Loucy (cell line): ENCODE measurements at regions not wholly inside any gene's neighbourhood (a gene's known extent, or its start where the extent isn't known, plus 50 kb on each side); places are given as distances from the start of the nearest gene placed in this dataset.

Experiments
- H2AFZ ChIP-seq: fragments of 200-600 bp; sonication (generic); 2 replicates; pipeline ENCODE4 v1.6.0; 2016; ENCODE audit warnings: antibody characterized with exemption, mild to moderate bottlenecking, low read length, moderate library complexity
- H3F3A ChIP-seq: fragments of 200-600 bp; 2 replicates; pipeline ENCODE4 v1.6.0; 2016; ENCODE audit warnings: antibody characterized with exemption, low read depth, mild to moderate bottlenecking
- H3K27me3 ChIP-seq: fragments of 200-600 bp; sonication (generic); 2 replicates; pipeline ENCODE4 v1.6.1; 2014; ENCODE audit warnings: low read length, mild to moderate bottlenecking; ENCODE audit not compliant: insufficient read depth, poor library complexity, severe bottlenecking
- H3K36me3 ChIP-seq: fragments of 200-600 bp; sonication (generic); 2 replicates; pipeline ENCODE4 v1.6.1; 2016; ENCODE audit warnings: low read length; ENCODE audit not compliant: insufficient read depth
- H3K4me1 ChIP-seq: fragments of 200-600 bp; sonication (generic); 2 replicates; pipeline ENCODE4 v1.5.1; 2014; ENCODE audit warnings: low read length, mild to moderate bottlenecking; ENCODE audit not compliant: insufficient read depth, poor library complexity, severe bottlenecking
- H3K4me2 ChIP-seq: fragments of 200-600 bp; sonication (generic); 2 replicates; pipeline ENCODE4 v1.6.0; 2014; ENCODE audit warnings: antibody characterized with exemption, low read length, low read depth, mild to moderate bottlenecking; ENCODE audit not compliant: poor library complexity, severe bottlenecking
- H3K4me3 ChIP-seq: fragments of 200-600 bp; sonication (generic); 2 replicates; pipeline ENCODE4 v1.5.1; 2014; ENCODE audit warnings: low read length, mild to moderate bottlenecking, mixed read lengths; ENCODE audit not compliant: poor library complexity, severe bottlenecking
- H3K79me2 ChIP-seq: fragments of 200-600 bp; sonication (generic); 2 replicates; pipeline ENCODE4 v1.6.1; 2014; ENCODE audit warnings: low read length; ENCODE audit not compliant: insufficient read depth
- H3K9ac ChIP-seq: fragments of 200-600 bp; sonication (generic); 2 replicates; pipeline ENCODE4 v1.6.0; 2014; ENCODE audit warnings: mild to moderate bottlenecking, low read depth, low read length, moderate library complexity; ENCODE audit not compliant: poor library complexity, severe bottlenecking
- H3K9me2 ChIP-seq: fragments of 200-600 bp; sonication (generic); replicated peaks from 2 replicates; pipeline ENCODE4 v1.6.1; 2016; ENCODE audit warnings: low read depth, low read length, mixed read lengths
- H3K9me3 ChIP-seq: fragments of 200-600 bp; sonication (generic); 2 replicates; pipeline ENCODE4 v1.6.1; 2014; ENCODE audit warnings: mild to moderate bottlenecking, antibody characterized with exemption, low read length, low read depth; ENCODE audit not compliant: insufficient read depth
- H4K20me1 ChIP-seq: fragments of 200-600 bp; sonication (generic); 2 replicates; pipeline ENCODE4 v1.6.0; 2014; ENCODE audit warnings: antibody characterized with exemption, low read length, mild to moderate bottlenecking; ENCODE audit not compliant: insufficient read depth, poor library complexity, severe bottlenecking
- EZH2phosphoT487 ChIP-seq: fragments of 200-600 bp; IDR thresholded peaks from 2 replicates; pipeline ENCODE4 v1.6.1; 2018; ENCODE audit warnings: antibody characterized with exemption, mild to moderate bottlenecking, moderate library complexity, borderline replicate concordance
- TF ChIP-seq, protein P1 (sequence below): fragments of 200-600 bp; sonication (generic); conservative IDR thresholded peaks from 2 replicates; pipeline ENCODE4 v1.5.1; 2014; ENCODE audit warnings: mild to moderate bottlenecking, antibody characterized with exemption, low read length

DNA sequence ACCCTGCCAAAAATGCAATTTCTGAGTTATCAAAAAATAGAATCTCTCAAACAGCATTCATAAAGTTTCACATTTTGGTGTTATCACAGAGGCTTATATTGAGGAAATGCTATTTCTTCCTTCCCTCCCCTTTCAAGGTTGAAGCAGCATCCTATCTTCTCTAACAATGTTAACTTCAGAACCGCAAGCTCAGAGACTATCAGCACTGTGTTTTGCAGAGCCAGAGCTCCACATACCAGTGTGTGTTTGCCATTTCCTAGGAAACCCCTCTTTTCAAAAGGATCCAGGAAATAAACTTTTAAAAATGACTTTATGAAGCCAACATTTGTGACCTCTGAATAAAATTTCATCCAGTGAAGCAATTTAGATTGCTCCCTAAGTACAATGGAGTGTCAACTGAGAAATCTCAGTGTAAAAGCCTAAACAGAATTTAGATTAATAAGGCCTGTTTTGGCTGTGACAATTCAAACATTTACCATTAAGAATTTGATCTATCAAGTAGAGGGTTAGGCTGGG, 332.6 kb downstream of the NOVA1 start:
- H3K36me3 ChIP-seq = no peaks in the 10 kb centered on the region
- no peaks in the 10 kb centered on the region for H3K9me3 ChIP-seq
- H3K27me3 ChIP-seq = no peaks in the 10 kb centered on the region
- H3K9ac ChIP-seq = no peak overlapping the region
- H3K4me2 ChIP-seq = no peak overlapping the region
- TF ChIP-seq, protein P1, sequence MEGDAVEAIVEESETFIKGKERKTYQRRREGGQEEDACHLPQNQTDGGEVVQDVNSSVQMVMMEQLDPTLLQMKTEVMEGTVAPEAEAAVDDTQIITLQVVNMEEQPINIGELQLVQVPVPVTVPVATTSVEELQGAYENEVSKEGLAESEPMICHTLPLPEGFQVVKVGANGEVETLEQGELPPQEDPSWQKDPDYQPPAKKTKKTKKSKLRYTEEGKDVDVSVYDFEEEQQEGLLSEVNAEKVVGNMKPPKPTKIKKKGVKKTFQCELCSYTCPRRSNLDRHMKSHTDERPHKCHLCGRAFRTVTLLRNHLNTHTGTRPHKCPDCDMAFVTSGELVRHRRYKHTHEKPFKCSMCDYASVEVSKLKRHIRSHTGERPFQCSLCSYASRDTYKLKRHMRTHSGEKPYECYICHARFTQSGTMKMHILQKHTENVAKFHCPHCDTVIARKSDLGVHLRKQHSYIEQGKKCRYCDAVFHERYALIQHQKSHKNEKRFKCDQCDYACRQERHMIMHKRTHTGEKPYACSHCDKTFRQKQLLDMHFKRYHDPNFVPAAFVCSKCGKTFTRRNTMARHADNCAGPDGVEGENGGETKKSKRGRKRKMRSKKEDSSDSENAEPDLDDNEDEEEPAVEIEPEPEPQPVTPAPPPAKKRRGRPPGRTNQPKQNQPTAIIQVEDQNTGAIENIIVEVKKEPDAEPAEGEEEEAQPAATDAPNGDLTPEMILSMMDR = no peak
- TF ChIP-seq EZH2phosphoT487 = no peak
- no peaks in the 10 kb centered on the region for H3K9me2 ChIP-seq
- no peaks in the 10 kb centered on the region for H3K4me1 ChIP-seq
- no peaks in the 10 kb centered on the region for H4K20me1 ChIP-seq
- H3K4me3 ChIP-seq = no peak overlapping the region
- H2AFZ ChIP-seq = no peak overlapping the region
- no peaks in the 10 kb centered on the region for H3F3A ChIP-seq
- H3K79me2 ChIP-seq = no peaks in the 10 kb centered on the region

DNA sequence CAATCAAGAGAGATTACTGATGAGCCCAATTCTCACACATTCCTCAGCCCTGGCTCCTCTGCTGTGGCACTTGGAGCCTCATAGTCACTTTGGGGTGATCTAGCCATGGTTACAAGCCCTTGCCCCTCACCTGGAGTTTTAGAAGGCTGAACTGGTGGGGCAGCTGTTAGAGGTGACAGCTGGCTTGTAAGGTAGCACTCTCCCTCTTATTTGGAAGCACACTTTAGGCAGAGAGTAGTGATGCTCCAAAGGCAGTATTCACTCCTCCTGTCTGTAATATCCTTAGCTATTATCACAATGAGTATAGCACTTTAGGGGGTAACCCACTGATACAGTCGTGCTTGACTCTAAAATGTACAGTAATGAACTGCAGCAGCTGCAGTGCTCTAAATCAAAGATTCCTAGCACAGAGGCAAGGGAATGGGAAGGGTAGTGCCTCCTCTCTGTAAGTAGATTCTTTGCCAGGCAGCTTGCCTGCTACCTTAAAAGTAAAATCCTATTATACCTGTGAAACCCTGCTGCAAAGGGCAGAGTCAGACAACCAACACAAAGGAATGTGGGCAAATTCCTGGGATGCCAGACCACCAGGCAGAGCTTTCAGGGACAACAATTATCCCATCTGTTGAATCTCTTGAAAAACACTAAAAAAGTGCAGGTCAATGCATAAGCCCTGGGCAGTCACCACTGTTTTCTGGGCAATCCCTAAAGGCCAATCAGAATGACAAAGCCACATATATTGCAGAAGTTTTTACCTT, 336.3 kb downstream of the NOVA1 start:
- Histone ChIP-seq H4K20me1 (no peaks in the 10 kb centered on the region), H2AFZ (no peak overlapping the region), H3K4me1 (no peaks in the 10 kb centered on the region), H3K4me2 (no peak overlapping the region), H3K27me3 (no peaks in the 10 kb centered on the region), H3K36me3 (no peaks in the 10 kb centered on the region), H3F3A (no peaks in the 10 kb centered on the region), H3K9ac (no peak overlapping the region), H3K4me3 (no peak overlapping the region), H3K9me3 (no peaks in the 10 kb centered on the region), H3K79me2 (no peaks in the 10 kb centered on the region), H3K9me2 (no peaks in the 10 kb centered on the region)
- TF ChIP-seq, protein P1 = no peak
- no peak for TF ChIP-seq EZH2phosphoT487

GRCh38 chr14:26255213-26255612, 342.6 kb downstream of the NOVA1 start:
- H3K79me2 ChIP-seq = no peaks in the 10 kb centered on the region
- no peak overlapping the region for H3K4me3 ChIP-seq
- H3K9me3 ChIP-seq = no peaks in the 10 kb centered on the region

More at GRCh38 chr14:26255213-26255612, 342.6 kb downstream of the NOVA1 start:
- no peaks in the 10 kb centered on the region for H4K20me1 ChIP-seq
- no peak overlapping the region for H3K9ac ChIP-seq
- no peaks in the 10 kb centered on the region for H3K36me3 ChIP-seq
- H3K27me3 ChIP-seq = no peaks in the 10 kb centered on the region
- no peak overlapping the region for H2AFZ ChIP-seq
- H3K4me1 ChIP-seq = no peaks in the 10 kb centered on the region
- TF ChIP-seq, protein P1 = no peak
- no peak for TF ChIP-seq EZH2phosphoT487
- no peaks in the 10 kb centered on the region for H3F3A ChIP-seq
- no peaks in the 10 kb centered on the region for H3K9me2 ChIP-seq
- no peak overlapping the region for H3K4me2 ChIP-seq
